IMR-90 (cell line): ENCODE measurements at regions not wholly inside any gene's neighbourhood (a gene's known extent, or its start where the extent isn't known, plus 50 kb on each side); places are given as distances from the start of the nearest gene placed in this dataset.

Source experiments
- ATAC-seq: fragments of 200-7000 bp; cut with Tn5 transposase; 2 replicates; pipeline ENCODE4 v1.9.1; 2020; ENCODE audit warnings: low read depth, mild to moderate bottlenecking, moderate library complexity
- BruUV-seq: library from RNA; stranded (reverse); fragments of 400-500 nt; replicated peaks from 2 replicates; lab custom pipeline; 2021; lab: Mats Ljungman, UMichigan
- CTCF ChIA-PET: fragments of 300-600 bp; formaldehyde crosslinking; extraction: SDS; loops from one replicate; lab custom pipeline; 2021; ENCODE audit warnings: antibody characterized with exemption; lab: Yijun Ruan, JAX
- POLR2A ChIA-PET: fragments of 300-600 bp; sonication (Branson Sonifier 250); formaldehyde crosslinking; loops from one replicate; lab custom pipeline; 2022; ENCODE audit warnings: antibody characterized with exemption; ENCODE audit not compliant: unreplicated experiment; lab: Charles Lee
- DNase-seq: peaks from one replicate; pipeline ENCODE4 v3.0.0; 2013
- H2AFZ ChIP-seq: replicated peaks from 2 replicates; pipeline ENCODE3; 2013; ENCODE audit warnings: low read length, mild to moderate bottlenecking; ENCODE audit not compliant: poor library complexity
- H2AK5ac ChIP-seq: 2 replicates; pipeline ENCODE4 v1.6.1; 2013; ENCODE audit warnings: low read depth, low read length, inconsistent platforms
- H2AK9ac ChIP-seq: replicated peaks from 2 replicates; pipeline ENCODE3; 2013; ENCODE audit warnings: mild to moderate bottlenecking, low read depth, low read length, moderate library complexity; ENCODE audit not compliant: poor library complexity
- H2BK120ac ChIP-seq: 2 replicates; pipeline ENCODE4 v1.6.1; 2013; ENCODE audit warnings: low read depth, low read length, inconsistent platforms
- H2BK15ac ChIP-seq: 3 replicates; pipeline ENCODE4 v1.6.1; 2013; ENCODE audit warnings: low read depth, low read length, inconsistent platforms
- H2BK20ac ChIP-seq: 2 replicates; pipeline ENCODE4 v1.6.1; 2013; ENCODE audit warnings: low read depth, mild to moderate bottlenecking, inconsistent platforms, low read length, moderate library complexity
- H2BK5ac ChIP-seq: 2 replicates; pipeline ENCODE4 v1.6.1; 2013; ENCODE audit warnings: mild to moderate bottlenecking, low read depth, low read length, inconsistent platforms; ENCODE audit not compliant: poor library complexity, severe bottlenecking
- H3K14ac ChIP-seq: replicated peaks from 2 replicates; pipeline ENCODE4 v1.6.1; 2013; ENCODE audit warnings: low read depth, low read length, inconsistent platforms
- H3K18ac ChIP-seq: 2 replicates; pipeline ENCODE4 v1.6.1; 2013; ENCODE audit warnings: low read depth, low read length, control low read depth
- H3K23ac ChIP-seq: 2 replicates; pipeline ENCODE4 v1.6.1; 2013; ENCODE audit warnings: low read depth, low read length, inconsistent platforms
- H3K27ac ChIP-seq: 2 replicates; pipeline ENCODE4 v1.5.1; 2013; ENCODE audit warnings: mild to moderate bottlenecking, control low read depth, low read length; ENCODE audit not compliant: insufficient read depth
- H3K27me3 ChIP-seq: 2 replicates; pipeline ENCODE4 v1.6.1; 2013; ENCODE audit warnings: low read length; ENCODE audit not compliant: control insufficient read depth, insufficient read depth
- H3K36me3 ChIP-seq: 2 replicates; pipeline ENCODE4 v1.6.1; 2013; ENCODE audit warnings: low read length, mixed read lengths; ENCODE audit not compliant: control insufficient read depth, insufficient read depth
- H3K4ac ChIP-seq: 2 replicates; pipeline ENCODE4 v1.6.1; 2013; ENCODE audit warnings: low read depth, low read length, inconsistent platforms
- H3K4me1 ChIP-seq: 2 replicates; pipeline ENCODE4 v1.6.1; 2013; ENCODE audit warnings: low read length, mixed read lengths; ENCODE audit not compliant: control insufficient read depth, insufficient read depth
- H3K4me2 ChIP-seq: 2 replicates; pipeline ENCODE4 v1.6.1; 2013; ENCODE audit warnings: low read depth, mild to moderate bottlenecking, control low read depth, low read length, moderate library complexity
- H3K4me3 ChIP-seq: 2 replicates; pipeline ENCODE4 v1.5.1; 2013; ENCODE audit warnings: low read depth, mild to moderate bottlenecking, control low read depth, low read length, moderate library complexity; ENCODE audit not compliant: insufficient read depth
- H3K56ac ChIP-seq: 2 replicates; pipeline ENCODE4 v1.6.1; 2013; ENCODE audit warnings: low read length, inconsistent platforms; ENCODE audit not compliant: insufficient read depth; ENCODE audit errors: extremely low read depth
- H3K79me1 ChIP-seq, 2 experiments: 2 replicates each; pipeline ENCODE4 v1.6.1; 2013; ENCODE audit warnings: low read length in 2 of 2, inconsistent platforms in 1 of 2, low read depth in 1 of 2
- H3K9ac ChIP-seq: 2 replicates; pipeline ENCODE4 v1.6.1; 2013; ENCODE audit warnings: low read depth, low read length, control low read depth
- H3K9me1 ChIP-seq: 2 replicates; pipeline ENCODE4 v1.6.1; 2013; ENCODE audit warnings: low read length, inconsistent platforms; ENCODE audit not compliant: insufficient read depth
- H3K9me3 ChIP-seq: 2 replicates; pipeline ENCODE4 v1.6.1; 2013; ENCODE audit warnings: low read length; ENCODE audit not compliant: control insufficient read depth, insufficient read depth
- H4K20me1 ChIP-seq: 2 replicates; pipeline ENCODE4 v1.6.1; 2013; ENCODE audit warnings: low read length, inconsistent platforms; ENCODE audit not compliant: insufficient read depth
- H4K5ac ChIP-seq: 2 replicates; pipeline ENCODE4 v1.6.1; 2013; ENCODE audit warnings: mild to moderate bottlenecking, low read depth, low read length, control low read depth
- H4K8ac ChIP-seq, 2 experiments: 2 replicates each; pipeline ENCODE4 v1.6.1; 2013; ENCODE audit warnings: low read depth in 2 of 2, low read length in 2 of 2, control low read depth in 1 of 2, inconsistent platforms in 1 of 2
- H4K91ac ChIP-seq: 2 replicates; pipeline ENCODE4 v1.6.1; 2013; ENCODE audit warnings: low read depth, low read length, inconsistent platforms; ENCODE audit not compliant: insufficient read depth
- BHLHE40 ChIP-seq: fragments of 150-350 bp; IDR thresholded peaks from 2 replicates; pipeline ENCODE4 v1.6.1; 2016; ENCODE audit warnings: mild to moderate bottlenecking, low read depth, low read length
- CEBPB ChIP-seq: IDR thresholded peaks from 2 replicates; pipeline ENCODE4 v1.6.1; 2012; ENCODE audit warnings: low read depth, low read length, improper control_type of control experiment
- CHD1 ChIP-seq: IDR thresholded peaks from 2 replicates; pipeline ENCODE4 v1.6.1; 2012; ENCODE audit warnings: low read depth, low read length, improper control_type of control experiment
- FOS ChIP-seq: fragments of 150-350 bp; IDR thresholded peaks from 2 replicates; pipeline ENCODE4 v1.6.1; 2016; ENCODE audit warnings: low read depth, low read length
- MAFK ChIP-seq: IDR thresholded peaks from 2 replicates; pipeline ENCODE4 v1.6.1; 2012; ENCODE audit warnings: low read depth, low read length, improper control_type of control experiment
- MAZ ChIP-seq: IDR thresholded peaks from 2 replicates; pipeline ENCODE4 v1.6.1; 2012; ENCODE audit warnings: low read depth, mild to moderate bottlenecking, low read length, improper control_type of control experiment, moderate library complexity, borderline replicate concordance
- MXI1 ChIP-seq: IDR thresholded peaks from 2 replicates; pipeline ENCODE4 v1.6.1; 2012; ENCODE audit warnings: low read depth, mild to moderate bottlenecking, low read length, moderate library complexity, borderline replicate concordance
- NFE2L2 ChIP-seq: fragments of 150-350 bp; IDR thresholded peaks from 2 replicates; pipeline ENCODE4 v1.6.1; 2016; ENCODE audit warnings: low read depth, mild to moderate bottlenecking, low read length
- POLR2A ChIP-seq: IDR thresholded peaks from 2 replicates; pipeline ENCODE4 v1.6.1; 2012; ENCODE audit warnings: mild to moderate bottlenecking, low read depth, low read length
- RAD21 ChIP-seq: IDR thresholded peaks from 2 replicates; pipeline ENCODE4 v1.6.1; 2012; ENCODE audit warnings: low read length, improper control_type of control experiment
- RCOR1 ChIP-seq: IDR thresholded peaks from 2 replicates; pipeline ENCODE4 v1.6.1; 2012; ENCODE audit warnings: mild to moderate bottlenecking, low read length, improper control_type of control experiment; ENCODE audit not compliant: insufficient replicate concordance
- RFX5 ChIP-seq: IDR thresholded peaks from 2 replicates; pipeline ENCODE4 v1.8.0; 2012; ENCODE audit warnings: low read depth, mild to moderate bottlenecking, low read length, moderate library complexity
- SMC3 ChIP-seq: fragments of 150-350 bp; IDR thresholded peaks from 2 replicates; pipeline ENCODE4 v1.6.1; 2016; ENCODE audit warnings: low read depth, mild to moderate bottlenecking, antibody characterized with exemption, low read length, moderate library complexity
- WGBS, 2 experiments: methylation state at CpG; one replicate each; pipeline versions ENCODE4 v1.1.5 to v1.1.7; 2013; ENCODE audit warnings: missing lambda C conversion rate in 2 of 2; ENCODE audit not compliant: insufficient read length in 1 of 2; ENCODE audit errors: extremely low coverage in 2 of 2; 5-methylcytosine and 5-hydroxymethylcytosine counted together
- dilution Hi-C: fragments of 300-500 bp; cut with HindIII; formaldehyde crosslinking; loops from one replicate; pipeline ENCODE4 v1.14.3; 2018; ENCODE audit warnings: low sequenced_read_pairs; ENCODE audit not compliant: unreplicated experiment
- in situ Hi-C: fragments of 300-500 bp; cut with MboI; formaldehyde crosslinking; loops from 3 replicates; pipeline ENCODE4 v1.14.3; 2019; ENCODE audit warnings: low sequenced_read_pairs, inconsistent platforms, mixed read lengths
- intact Hi-C: fragments of 100-400 bp; cut with micrococcal nuclease; formaldehyde crosslinking; loops from 2 replicates; pipeline ENCODE4 v1.10.0; 2022
- TF ChIP-seq, protein P1 (sequence below): fragments of 150-350 bp; IDR thresholded peaks from 2 replicates; pipeline ENCODE4 v1.6.1; 2017; ENCODE audit warnings: mild to moderate bottlenecking, antibody characterized with exemption, low read length, low read depth
- TF ChIP-seq, protein P2 (sequence below): fragments of 150-350 bp; IDR thresholded peaks from 2 replicates; pipeline ENCODE4 v1.6.1; 2016; ENCODE audit warnings: low read depth, mild to moderate bottlenecking, low read length, moderate library complexity, borderline replicate concordance
- TF ChIP-seq, protein P3 (sequence below): conservative IDR thresholded peaks from 2 replicates; pipeline ENCODE4 v1.5.1; 2012; ENCODE audit warnings: mild to moderate bottlenecking, low read depth, low read length, improper control_type of control experiment

DNA sequence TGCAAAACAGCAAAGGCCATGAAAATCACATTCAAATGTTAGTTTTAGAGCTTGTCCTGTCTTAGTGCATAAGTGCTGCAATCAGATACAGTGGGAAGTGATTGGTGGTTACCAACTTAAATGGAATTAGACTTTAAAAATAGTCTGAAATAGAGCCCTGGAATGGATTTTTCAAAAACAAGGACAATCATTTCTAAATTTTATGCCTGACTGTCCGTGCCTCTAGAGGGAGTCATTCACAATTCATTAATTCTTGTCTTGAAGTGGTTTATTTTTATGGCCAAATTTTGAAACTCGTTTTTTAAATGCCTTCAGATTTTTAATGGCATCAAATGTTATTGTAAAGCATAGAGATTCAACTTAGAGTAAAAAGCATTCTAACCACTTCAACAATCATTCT is 561.8 kb upstream of the DAB2 start:
- CTCF ChIA-PET = no interaction called here
- H3K79me1 ChIP-seq = no peaks in the 10 kb centered on the region
- in situ Hi-C loops = no loop called here

More for the DNA sequence above, 561.8 kb upstream of the DAB2 start:
- ATAC-seq (no peak), DNase-seq (no peak)
- WGBS, 2 experiments = no CpG with 5 or more reads among the region's 2 CpGs
- no peak overlapping the region for H3K4me3 ChIP-seq
- H3K4ac ChIP-seq = no peak overlapping the region
- H3K23ac ChIP-seq = no peak overlapping the region
- H2AK5ac ChIP-seq = no peak overlapping the region
- no peak overlapping the region for H2AFZ ChIP-seq
- dilution Hi-C loops = no loop called here
- H3K27ac ChIP-seq = no peak overlapping the region
- H2BK5ac ChIP-seq = no peak overlapping the region
- POLR2A ChIA-PET = no interaction called here
- no peak overlapping the region for H4K5ac ChIP-seq
- no TSS peak for BruUV-seq
- no peak overlapping the region for H2AK9ac ChIP-seq
- no peak overlapping the region for H3K18ac ChIP-seq
- intact Hi-C loops = no loop called here
- H2BK120ac ChIP-seq = no peak overlapping the region
- H2BK20ac ChIP-seq = no peak overlapping the region
- no peaks in the 10 kb centered on the region for H3K9me1 ChIP-seq
- no peak overlapping the region for H3K4me2 ChIP-seq
- H4K8ac ChIP-seq = no peak overlapping the region
- no peak overlapping the region for H3K9ac ChIP-seq
- H3K56ac ChIP-seq = no peak overlapping the region
- no peaks in the 10 kb centered on the region for H4K20me1 ChIP-seq
- H3K4me1 ChIP-seq = no peaks in the 10 kb centered on the region
- H3K27me3 ChIP-seq = no peaks in the 10 kb centered on the region; the same call in 1 of the 2 replicates
- H2BK15ac ChIP-seq = no peak overlapping the region
- no peaks in the 10 kb centered on the region for H3K9me3 ChIP-seq
- no peak overlapping the region for H3K14ac ChIP-seq
- TF ChIP-seq RCOR1 = no peak
- TF ChIP-seq CEBPB = no peak
- TF ChIP-seq, protein P1, sequence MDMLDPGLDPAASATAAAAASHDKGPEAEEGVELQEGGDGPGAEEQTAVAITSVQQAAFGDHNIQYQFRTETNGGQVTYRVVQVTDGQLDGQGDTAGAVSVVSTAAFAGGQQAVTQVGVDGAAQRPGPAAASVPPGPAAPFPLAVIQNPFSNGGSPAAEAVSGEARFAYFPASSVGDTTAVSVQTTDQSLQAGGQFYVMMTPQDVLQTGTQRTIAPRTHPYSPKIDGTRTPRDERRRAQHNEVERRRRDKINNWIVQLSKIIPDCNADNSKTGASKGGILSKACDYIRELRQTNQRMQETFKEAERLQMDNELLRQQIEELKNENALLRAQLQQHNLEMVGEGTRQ = no peak
- no peak for TF ChIP-seq CHD1
- TF ChIP-seq BHLHE40 = no peak
- TF ChIP-seq, protein P2, sequence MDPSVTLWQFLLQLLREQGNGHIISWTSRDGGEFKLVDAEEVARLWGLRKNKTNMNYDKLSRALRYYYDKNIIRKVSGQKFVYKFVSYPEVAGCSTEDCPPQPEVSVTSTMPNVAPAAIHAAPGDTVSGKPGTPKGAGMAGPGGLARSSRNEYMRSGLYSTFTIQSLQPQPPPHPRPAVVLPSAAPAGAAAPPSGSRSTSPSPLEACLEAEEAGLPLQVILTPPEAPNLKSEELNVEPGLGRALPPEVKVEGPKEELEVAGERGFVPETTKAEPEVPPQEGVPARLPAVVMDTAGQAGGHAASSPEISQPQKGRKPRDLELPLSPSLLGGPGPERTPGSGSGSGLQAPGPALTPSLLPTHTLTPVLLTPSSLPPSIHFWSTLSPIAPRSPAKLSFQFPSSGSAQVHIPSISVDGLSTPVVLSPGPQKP = no peak
- no peak for TF ChIP-seq RAD21
- TF ChIP-seq MAFK = no peak
- TF ChIP-seq MXI1 = no peak
- no peak for TF ChIP-seq SMC3
- TF ChIP-seq NFE2L2 = no peak
- TF ChIP-seq MAZ = no peak
- TF ChIP-seq RFX5 = no peak
- no peak for TF ChIP-seq FOS
- TF ChIP-seq, protein P3, sequence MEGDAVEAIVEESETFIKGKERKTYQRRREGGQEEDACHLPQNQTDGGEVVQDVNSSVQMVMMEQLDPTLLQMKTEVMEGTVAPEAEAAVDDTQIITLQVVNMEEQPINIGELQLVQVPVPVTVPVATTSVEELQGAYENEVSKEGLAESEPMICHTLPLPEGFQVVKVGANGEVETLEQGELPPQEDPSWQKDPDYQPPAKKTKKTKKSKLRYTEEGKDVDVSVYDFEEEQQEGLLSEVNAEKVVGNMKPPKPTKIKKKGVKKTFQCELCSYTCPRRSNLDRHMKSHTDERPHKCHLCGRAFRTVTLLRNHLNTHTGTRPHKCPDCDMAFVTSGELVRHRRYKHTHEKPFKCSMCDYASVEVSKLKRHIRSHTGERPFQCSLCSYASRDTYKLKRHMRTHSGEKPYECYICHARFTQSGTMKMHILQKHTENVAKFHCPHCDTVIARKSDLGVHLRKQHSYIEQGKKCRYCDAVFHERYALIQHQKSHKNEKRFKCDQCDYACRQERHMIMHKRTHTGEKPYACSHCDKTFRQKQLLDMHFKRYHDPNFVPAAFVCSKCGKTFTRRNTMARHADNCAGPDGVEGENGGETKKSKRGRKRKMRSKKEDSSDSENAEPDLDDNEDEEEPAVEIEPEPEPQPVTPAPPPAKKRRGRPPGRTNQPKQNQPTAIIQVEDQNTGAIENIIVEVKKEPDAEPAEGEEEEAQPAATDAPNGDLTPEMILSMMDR = no peak
- TF ChIP-seq POLR2A = no peak
- no peak overlapping the region for H4K91ac ChIP-seq
- H3K36me3 ChIP-seq = no peaks in the 10 kb centered on the region
